ENCODE measurements at regions not wholly inside any gene's neighbourhood (a gene's known extent, or its start where the extent isn't known, plus 50 kb on each side); places are given as distances from the start of the nearest gene placed in this dataset.
A peak's percentile ranks its signal among the peaks of the same experiment; 100 is the strongest.
"Not testable (repeated sequence)": the region's sequence is repeated elsewhere in the genome, so short reads cannot be mapped to it uniquely, and the experiment has no call there.

DNA sequence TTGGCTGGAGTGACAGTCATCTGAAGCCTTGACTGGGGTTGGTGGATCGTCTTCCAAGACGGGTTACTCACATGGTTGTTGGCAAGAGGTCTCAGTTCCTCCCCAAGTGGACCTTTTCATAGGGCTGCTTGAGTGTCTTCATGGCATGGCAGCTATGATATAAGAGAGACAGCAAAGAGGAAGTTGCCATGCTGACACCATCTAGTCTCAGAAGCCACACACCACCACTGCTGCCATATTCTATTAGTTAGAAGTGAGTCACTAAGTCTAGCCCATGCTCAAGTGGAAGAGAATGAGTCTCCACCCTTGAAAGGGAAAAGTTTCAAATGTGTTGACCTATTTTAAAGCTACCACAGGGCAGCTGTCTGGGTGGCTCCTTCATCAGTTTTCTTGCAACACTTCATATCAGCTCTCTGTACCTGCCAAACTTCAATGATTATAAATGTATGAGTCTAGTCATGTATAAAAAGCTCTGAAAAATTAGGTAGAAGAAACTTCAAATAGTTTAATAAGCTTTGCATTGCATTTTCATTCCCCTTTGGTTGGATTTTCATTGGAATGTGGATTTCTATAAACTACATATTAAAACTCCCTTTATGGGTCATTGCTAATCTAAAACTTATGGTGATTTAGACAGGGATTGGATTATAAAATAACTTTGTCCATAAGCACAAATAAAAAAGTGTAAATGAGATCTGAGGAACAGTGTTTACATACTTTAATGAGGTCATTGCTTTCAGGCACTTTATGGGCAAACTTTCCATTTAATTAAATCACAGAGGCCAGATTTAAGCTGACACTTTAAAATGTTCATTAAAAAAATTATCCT, 68.0 kb upstream of the ATXN3L start:
- H3K4me3 ChIP-seq (ENCODE audit: low read depth, low read length), result no peak overlapping the region
- no peak for TF ChIP-seq CTCF (IDR thresholded peaks at IDR 0.05; ENCODE audit: insufficient read depth, low read depth, low read length)
- peak; percentile 32 for DNase-seq (ENCODE audit: low read depth)

GRCh38 chrX:13386636-13387035, 66.8 kb upstream of the ATXN3L start:
- H3K4me3 ChIP-seq (ENCODE audit: low read depth, low read length), result no peak overlapping the region
- DNase-seq (ENCODE audit: low read depth), result no peak
- no peak for TF ChIP-seq CTCF (IDR thresholded peaks at IDR 0.05; ENCODE audit: insufficient read depth, low read depth, low read length)

- DNase-seq (ENCODE audit: low read depth), result no peak
- no peak for TF ChIP-seq CTCF (IDR thresholded peaks at IDR 0.05; ENCODE audit: insufficient read depth, low read depth, low read length)
- H3K4me3 ChIP-seq (ENCODE audit: low read depth, low read length), result no peak overlapping the region
Observed at GRCh38 chrX:13386092-13386491, 66.2 kb upstream of the ATXN3L start.

GRCh38 chrX:13383907-13384306, 64.1 kb upstream of the ATXN3L start:
- no peak for DNase-seq (ENCODE audit: low read depth)
- no peak for TF ChIP-seq CTCF (IDR thresholded peaks at IDR 0.05; ENCODE audit: insufficient read depth, low read depth, low read length)
- no peak overlapping the region for H3K4me3 ChIP-seq (ENCODE audit: low read depth, low read length)

- no peak for TF ChIP-seq CTCF (IDR thresholded peaks at IDR 0.05; ENCODE audit: insufficient read depth, low read depth, low read length)
- H3K4me3 ChIP-seq (ENCODE audit: low read depth, low read length), result no peak overlapping the region
- DNase-seq (ENCODE audit: low read depth), result no peak
Observed at GRCh38 chrX:13381514-13381913, 61.7 kb upstream of the ATXN3L start.

- H3K4me3 ChIP-seq (ENCODE audit: low read depth, low read length), result no peak overlapping the region
- DNase-seq (ENCODE audit: low read depth), result peak; percentile 17
- no peak for TF ChIP-seq CTCF (IDR thresholded peaks at IDR 0.05; ENCODE audit: insufficient read depth, low read depth, low read length)
Observed at GRCh38 chrX:13380211-13380610, 60.4 kb upstream of the ATXN3L start.

- DNase-seq (ENCODE audit: low read depth), result peak; percentile 18
- not testable (repeated sequence) for H3K4me3 ChIP-seq (ENCODE audit: low read depth, low read length)
Observed at GRCh38 chrX:13378562-13379518, 59.0 kb upstream of the ATXN3L start.

Measured in fibroblast of villous mesenchyme (primary cell).